ENCODE measurements at regions not wholly inside any gene's neighbourhood (a gene's known extent, or its start where the extent isn't known, plus 50 kb on each side); places are given as distances from the start of the nearest gene placed in this dataset.

GRCh38 chr16:65876056-65876408 lies 490.5 kb upstream of the CDH5 start:
- DNase-seq: no peak

DNA sequence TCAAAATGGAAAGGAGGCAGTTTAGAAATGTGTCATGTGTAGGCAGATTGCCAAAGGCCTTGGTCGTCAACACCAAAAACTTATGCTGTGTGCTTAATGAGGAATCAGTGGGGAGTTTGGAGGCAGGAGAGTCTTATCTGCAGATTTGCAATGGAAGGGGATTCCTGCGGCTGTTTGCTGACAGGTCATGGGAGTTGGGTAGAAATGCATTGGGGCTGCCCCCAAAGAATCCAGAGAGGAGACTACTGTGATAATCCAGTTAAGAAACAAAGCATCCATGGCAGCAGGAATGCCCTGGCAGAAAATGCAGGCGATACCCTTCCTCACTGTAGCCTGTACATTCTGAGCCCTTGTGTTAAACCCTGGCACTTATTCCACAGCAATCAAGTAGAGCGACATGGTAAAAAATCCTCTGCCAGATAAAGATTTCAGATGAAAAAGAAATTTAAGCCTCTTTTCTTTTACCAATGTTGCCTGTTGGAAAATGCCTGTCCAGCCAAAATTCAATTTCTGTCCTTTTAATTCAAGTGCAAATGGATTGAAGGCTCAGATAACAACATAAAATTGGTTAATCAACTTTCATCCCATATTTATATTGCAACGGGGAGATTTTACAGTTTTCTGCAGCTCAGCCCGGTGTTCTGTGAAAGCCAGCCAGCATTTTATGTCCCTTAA lies 491.0 kb upstream of the CDH5 start:
- DNase-seq: no peak

GRCh38 chr16:65869261-65869660 lies 497.2 kb upstream of the CDH5 start:
- no peak for DNase-seq

GRCh38 chr16:65867276-65867960 lies 499.1 kb upstream of the CDH5 start:
- no peak for DNase-seq

GRCh38 chr16:65863236-65863635 lies 503.3 kb upstream of the CDH5 start:
- no peak for DNase-seq

DNA sequence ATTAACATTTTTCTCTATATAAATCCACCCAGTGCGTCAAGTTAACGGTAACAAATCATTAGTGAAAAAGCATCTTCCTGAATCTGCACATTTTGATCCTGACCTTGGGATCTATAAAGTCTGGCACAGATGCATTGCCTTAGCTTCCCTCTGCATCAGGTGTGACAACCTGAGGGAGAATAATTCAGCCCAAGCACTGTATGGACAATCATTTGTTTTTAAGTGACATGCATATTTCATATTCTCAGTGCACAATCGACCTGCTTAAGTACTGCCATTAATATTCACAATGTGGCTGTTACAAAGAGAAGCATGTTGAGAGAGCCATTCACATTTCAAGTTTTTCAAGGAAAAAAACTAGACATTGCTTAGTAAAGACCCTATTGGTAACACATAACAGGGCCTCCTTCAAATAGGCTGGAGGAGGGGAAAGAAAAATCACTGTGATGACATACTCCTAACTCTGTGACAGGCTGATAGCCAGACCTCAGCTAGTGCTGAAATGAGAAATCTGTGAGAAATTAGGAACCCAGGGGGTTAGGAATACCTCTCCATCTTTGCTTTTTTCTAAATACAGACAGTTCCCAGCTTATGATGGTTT lies 505.3 kb upstream of the CDH5 start:
- DNase-seq: no peak

GRCh38 chr16:65855171-65856145 lies 511.0 kb upstream of the CDH5 start:
- no peak for DNase-seq

- DNase-seq: no peak
Measured at GRCh38 chr16:65846210-65846602, 520.3 kb upstream of the CDH5 start.

DNA sequence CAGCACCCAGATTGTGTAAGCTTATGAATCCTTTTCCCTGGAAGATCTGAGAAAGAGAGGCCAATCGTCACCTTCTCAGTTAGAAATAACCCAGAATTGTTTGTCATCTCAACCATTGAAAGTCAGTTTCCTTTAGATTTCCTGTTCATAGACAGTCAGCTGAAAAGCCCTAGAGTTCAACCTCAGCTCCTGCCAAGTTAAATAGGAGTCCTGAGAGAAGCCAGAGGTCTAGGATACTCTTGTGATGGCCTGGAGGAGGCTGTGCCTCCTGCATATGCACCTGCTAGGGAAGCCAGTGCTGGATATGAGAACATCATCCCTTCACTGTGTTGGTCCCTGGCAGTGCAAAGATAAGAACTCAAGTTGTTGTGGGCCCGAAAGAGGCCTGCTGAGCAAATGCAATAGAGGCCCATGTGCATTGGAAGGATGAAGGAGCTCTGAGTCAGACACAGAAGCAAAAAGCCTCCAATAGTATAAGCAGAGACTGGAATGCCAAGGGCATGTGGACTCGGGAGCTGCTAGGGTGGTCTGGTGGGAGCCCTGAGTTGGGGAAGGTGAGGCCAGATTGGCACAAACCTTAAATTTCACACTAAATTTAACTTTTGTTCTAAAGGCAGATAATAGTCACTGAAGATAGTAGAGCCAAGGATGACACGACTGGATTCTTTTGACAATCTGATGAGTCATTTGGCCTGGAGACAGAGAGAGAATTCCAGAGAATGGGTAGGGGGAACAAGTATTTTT lies 520.9 kb upstream of the CDH5 start:
- DNase-seq: no peak

GRCh38 chr16:65843941-65844340 lies 522.5 kb upstream of the CDH5 start:
- DNase-seq: no peak

DNA sequence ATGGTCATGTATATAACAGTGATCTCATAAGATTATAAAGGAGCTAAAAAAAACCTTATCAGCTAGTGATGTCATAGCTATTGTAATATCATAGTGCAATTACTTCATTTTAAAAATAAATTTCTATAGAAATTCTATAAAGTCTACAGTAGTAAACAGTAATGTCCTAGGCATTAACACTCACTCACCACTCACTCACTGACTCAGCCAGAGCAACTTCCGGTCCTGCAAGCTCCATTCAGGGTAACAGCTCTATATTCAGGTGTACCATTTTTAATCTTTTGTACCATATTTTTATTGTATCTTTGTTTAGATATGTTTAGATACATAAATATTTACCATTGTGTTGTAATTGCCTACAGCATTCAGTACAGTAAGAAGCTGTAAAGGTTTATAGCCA lies 524.4 kb upstream of the CDH5 start:
- DNase-seq: no peak

DNA sequence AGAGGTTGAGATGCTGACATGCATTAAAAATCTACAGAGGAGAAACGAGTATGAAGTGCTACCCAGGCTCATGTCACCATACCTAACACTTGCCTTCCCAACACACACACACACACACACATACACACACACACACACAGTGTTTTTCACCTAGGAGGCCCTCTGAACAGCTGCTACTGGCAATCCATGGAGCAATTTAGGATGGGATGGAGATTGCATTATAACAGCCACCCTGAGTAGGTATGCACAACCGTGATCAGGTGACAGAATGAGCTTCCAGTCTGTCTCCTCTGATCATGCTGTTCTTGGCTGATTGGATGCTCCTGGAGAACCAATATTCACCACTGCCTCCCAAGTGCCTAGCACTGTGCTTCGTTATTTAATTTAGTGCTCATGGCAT lies 528.5 kb upstream of the CDH5 start:
- DNase-seq: no peak

GRCh38 chr16:65837464-65837863 lies 529.0 kb upstream of the CDH5 start:
- no peak for DNase-seq

- DNase-seq: no peak
Measured at GRCh38 chr16:65834688-65835087, 531.8 kb upstream of the CDH5 start.

- no peak for DNase-seq
Measured at GRCh38 chr16:65833171-65833871, 533.2 kb upstream of the CDH5 start.

DNA sequence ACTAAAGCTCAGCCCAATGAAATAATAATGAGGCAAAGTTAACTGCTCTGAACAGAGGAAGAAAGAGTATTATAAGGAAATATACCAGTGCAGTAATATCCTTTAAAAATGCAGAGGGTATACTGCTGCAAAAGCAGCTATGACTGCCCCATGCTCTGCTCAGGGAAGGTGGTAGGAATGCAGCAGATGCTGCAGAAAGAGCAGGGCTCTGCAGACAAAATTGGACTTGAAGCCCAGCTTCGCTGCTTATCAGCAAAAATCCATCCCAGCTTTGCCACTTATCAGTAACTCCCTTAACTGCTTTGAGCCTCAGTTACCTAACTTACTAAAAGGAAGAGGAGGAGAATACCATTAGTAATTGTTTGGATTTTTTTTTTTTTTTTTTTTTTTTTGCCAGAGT lies 533.8 kb upstream of the CDH5 start:
- no peak for DNase-seq

GRCh38 chr16:65831903-65832666 lies 534.4 kb upstream of the CDH5 start:
- DNase-seq: no peak

DNA sequence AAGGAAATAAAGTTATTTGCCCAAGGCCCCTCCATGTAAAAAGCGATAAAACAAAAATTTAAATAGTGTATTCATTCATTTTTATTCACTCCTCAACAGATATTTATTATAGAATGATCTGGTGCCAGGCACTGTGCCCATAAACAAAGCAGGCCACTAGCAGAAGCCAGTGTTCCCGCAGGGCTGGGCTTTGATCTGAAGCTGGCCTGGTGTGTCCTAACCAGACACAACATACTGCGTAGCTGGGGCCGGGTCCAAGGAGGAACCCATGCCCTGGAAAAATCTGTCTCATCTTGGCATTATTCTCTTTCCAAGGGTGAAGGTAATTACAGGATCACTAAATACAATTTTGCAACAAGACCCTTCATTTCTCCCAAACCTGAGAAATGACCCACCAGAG lies 537.4 kb upstream of the CDH5 start:
- no peak for DNase-seq

DNA sequence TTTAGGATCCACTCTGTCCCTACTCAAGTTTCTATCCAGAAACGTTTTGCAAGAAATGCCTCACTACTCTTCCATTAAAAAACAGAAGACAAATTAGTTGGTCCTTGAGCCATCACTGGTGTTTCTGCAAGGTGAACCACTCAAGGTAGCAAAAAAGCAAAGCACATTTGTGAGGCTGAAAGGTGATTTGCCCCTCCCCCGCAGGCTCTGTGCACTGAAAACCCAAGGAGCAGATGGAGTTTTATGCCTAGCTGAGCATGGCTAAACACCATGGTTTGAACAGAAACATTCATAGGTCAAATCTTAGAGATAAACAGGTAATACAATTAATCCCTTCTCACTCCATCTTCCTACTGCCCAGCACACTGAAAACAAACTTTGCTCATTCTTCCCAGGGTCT lies 538.2 kb upstream of the CDH5 start:
- no peak for DNase-seq

GRCh38 chr16:65827231-65827630 lies 539.3 kb upstream of the CDH5 start:
- DNase-seq: no peak

GRCh38 chr16:65825191-65825856 lies 541.2 kb upstream of the CDH5 start:
- no peak for DNase-seq
